OCI-LY7 (cell line): ENCODE measurements at regions not wholly inside any gene's neighbourhood (a gene's known extent, or its start where the extent isn't known, plus 50 kb on each side); places are given as distances from the start of the nearest gene placed in this dataset.

Source experiments
- CTCF ChIP-seq: fragments of 200-600 bp; sonication (generic); conservative IDR thresholded peaks from 2 replicates; pipeline ENCODE4 v1.5.1; 2014; ENCODE audit warnings: mild to moderate bottlenecking, antibody characterized with exemption, low read length, moderate library complexity, mixed read lengths
- EZH2phosphoT487 ChIP-seq: fragments of 200-600 bp; sonication (generic); IDR thresholded peaks from 2 replicates; pipeline ENCODE4 v1.6.1; 2018; ENCODE audit warnings: low read depth, borderline replicate concordance, mild to moderate bottlenecking, mixed run types, antibody characterized with exemption, low read length, moderate library complexity, mixed read lengths

GRCh38 chr18:72058851-72059250, 485.3 kb downstream of the CBLN2 start:
- TF ChIP-seq CTCF, result no peak
- no peak for TF ChIP-seq EZH2phosphoT487
